ENCODE measurements at regions not wholly inside any gene's neighbourhood (a gene's known extent, or its start where the extent isn't known, plus 50 kb on each side); places are given as distances from the start of the nearest gene placed in this dataset.

DNA sequence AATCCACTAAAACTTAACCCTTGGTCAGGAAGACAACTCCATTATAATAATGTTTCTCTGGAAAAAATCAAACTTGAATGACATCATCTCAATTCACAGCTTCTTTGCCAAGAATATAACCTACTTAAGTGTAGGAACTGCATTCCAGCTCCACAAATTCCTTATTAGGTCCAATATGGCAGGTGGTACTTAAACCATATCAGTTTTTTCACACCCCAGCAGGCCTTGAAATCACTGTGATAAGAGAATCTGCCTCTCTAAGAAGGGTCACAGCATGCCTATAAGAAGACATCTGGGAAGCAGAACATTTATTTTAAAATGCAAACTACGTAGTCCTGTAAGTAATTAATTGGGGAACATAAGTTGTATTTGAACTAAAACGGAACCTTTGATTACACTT is 687.8 kb downstream of the DIAPH3 start:
- TF ChIP-seq, protein P1, sequence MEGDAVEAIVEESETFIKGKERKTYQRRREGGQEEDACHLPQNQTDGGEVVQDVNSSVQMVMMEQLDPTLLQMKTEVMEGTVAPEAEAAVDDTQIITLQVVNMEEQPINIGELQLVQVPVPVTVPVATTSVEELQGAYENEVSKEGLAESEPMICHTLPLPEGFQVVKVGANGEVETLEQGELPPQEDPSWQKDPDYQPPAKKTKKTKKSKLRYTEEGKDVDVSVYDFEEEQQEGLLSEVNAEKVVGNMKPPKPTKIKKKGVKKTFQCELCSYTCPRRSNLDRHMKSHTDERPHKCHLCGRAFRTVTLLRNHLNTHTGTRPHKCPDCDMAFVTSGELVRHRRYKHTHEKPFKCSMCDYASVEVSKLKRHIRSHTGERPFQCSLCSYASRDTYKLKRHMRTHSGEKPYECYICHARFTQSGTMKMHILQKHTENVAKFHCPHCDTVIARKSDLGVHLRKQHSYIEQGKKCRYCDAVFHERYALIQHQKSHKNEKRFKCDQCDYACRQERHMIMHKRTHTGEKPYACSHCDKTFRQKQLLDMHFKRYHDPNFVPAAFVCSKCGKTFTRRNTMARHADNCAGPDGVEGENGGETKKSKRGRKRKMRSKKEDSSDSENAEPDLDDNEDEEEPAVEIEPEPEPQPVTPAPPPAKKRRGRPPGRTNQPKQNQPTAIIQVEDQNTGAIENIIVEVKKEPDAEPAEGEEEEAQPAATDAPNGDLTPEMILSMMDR (IDR thresholded peaks at IDR 0.05): no peak
- no peak for TF ChIP-seq POLR2AphosphoS5 (IDR thresholded peaks at IDR 0.05)
- no peak for TF ChIP-seq POLR2A (IDR thresholded peaks at IDR 0.05)

Measured in prostate gland (tissue), 2 donors.